K562 (cell line): ENCODE measurements at regions not wholly inside any gene's neighbourhood (a gene's known extent, or its start where the extent isn't known, plus 50 kb on each side); places are given as distances from the start of the nearest gene placed in this dataset.

Experiments used
- BDP1 ChIP-seq: IDR thresholded peaks from 3 replicates; pipeline ENCODE4 v1.6.1; 2011; ENCODE audit not compliant: insufficient read length, insufficient read depth
- DNMT1 ChIP-seq: fragments of 450-650 bp; IDR thresholded peaks from 2 replicates; pipeline ENCODE4 v1.6.1; 2016; ENCODE audit warnings: antibody characterized with exemption, mild to moderate bottlenecking
- SP1 ChIP-seq: sonication (generic); formaldehyde crosslinking; IDR thresholded peaks from 2 replicates; pipeline ENCODE4 v1.8.1; 2022; ENCODE audit warnings: mild to moderate bottlenecking, missing genetic modification reagents
- ZBTB17 ChIP-seq: fragments of 450-650 bp; formaldehyde crosslinking; IDR thresholded peaks from 2 replicates; pipeline ENCODE4 v1.4.0; 2020; ENCODE audit warnings: mild to moderate bottlenecking
- TF ChIP-seq, protein P1 (sequence below), 3 experiments: IDR thresholded peaks in 2 of 3; conservative IDR thresholded peaks in 1 of 3; 2 replicates each; pipeline ENCODE4 v1.5.1; 2011 to 2012; ENCODE audit warnings: low read length in 3 of 3, mild to moderate bottlenecking in 3 of 3, control low read depth in 2 of 3, improper control_type of control experiment in 1 of 3, inconsistent platforms in 1 of 3, low read depth in 1 of 3, mixed read lengths in 1 of 3, moderate library complexity in 1 of 3; ENCODE audit not compliant: insufficient read depth in 2 of 3

GRCh38 chr13:80894917-80895316 lies 554.0 kb upstream of the SPRY2 start:
- no peak for TF ChIP-seq ZBTB17 (CRISPR knock-in tag)
- TF ChIP-seq, protein P1, sequence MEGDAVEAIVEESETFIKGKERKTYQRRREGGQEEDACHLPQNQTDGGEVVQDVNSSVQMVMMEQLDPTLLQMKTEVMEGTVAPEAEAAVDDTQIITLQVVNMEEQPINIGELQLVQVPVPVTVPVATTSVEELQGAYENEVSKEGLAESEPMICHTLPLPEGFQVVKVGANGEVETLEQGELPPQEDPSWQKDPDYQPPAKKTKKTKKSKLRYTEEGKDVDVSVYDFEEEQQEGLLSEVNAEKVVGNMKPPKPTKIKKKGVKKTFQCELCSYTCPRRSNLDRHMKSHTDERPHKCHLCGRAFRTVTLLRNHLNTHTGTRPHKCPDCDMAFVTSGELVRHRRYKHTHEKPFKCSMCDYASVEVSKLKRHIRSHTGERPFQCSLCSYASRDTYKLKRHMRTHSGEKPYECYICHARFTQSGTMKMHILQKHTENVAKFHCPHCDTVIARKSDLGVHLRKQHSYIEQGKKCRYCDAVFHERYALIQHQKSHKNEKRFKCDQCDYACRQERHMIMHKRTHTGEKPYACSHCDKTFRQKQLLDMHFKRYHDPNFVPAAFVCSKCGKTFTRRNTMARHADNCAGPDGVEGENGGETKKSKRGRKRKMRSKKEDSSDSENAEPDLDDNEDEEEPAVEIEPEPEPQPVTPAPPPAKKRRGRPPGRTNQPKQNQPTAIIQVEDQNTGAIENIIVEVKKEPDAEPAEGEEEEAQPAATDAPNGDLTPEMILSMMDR (IDR thresholded peaks at IDR 0.05 in 2 of 3, conservative IDR thresholded peaks at IDR 0.05 in 1 of 3; ENCODE audit: insufficient read depth in 2 of 3, low read depth in 1 of 3, low read length in 3 of 3): no peak
- TF ChIP-seq SP1 (CRISPR knock-in tag): no peak
- no peak for TF ChIP-seq DNMT1
- no peak for TF ChIP-seq BDP1
